CD4-positive, alpha-beta T cell (primary cell): ENCODE measurements at regions not wholly inside any gene's neighbourhood (a gene's known extent, or its start where the extent isn't known, plus 50 kb on each side); places are given as distances from the start of the nearest gene placed in this dataset.

Source experiments
- ATAC-seq: fragments of 200-7000 bp; cut with Tn5 transposase; one replicate; pipeline ENCODE4 v1.10.0; 2022; ENCODE audit warnings: mild to moderate bottlenecking; ENCODE audit not compliant: poor library complexity
- CTCF ChIA-PET: fragments of 350-600 bp; sonication (Branson Sonifier 250); formaldehyde crosslinking; loops from one replicate; lab custom pipeline; 2021; ENCODE audit warnings: antibody characterized with exemption, inconsistent platforms; lab: Charles Lee
- POLR2A ChIA-PET: fragments of 350-600 bp; sonication (Branson Sonifier 250); formaldehyde crosslinking; loops from one replicate; lab custom pipeline; 2021; ENCODE audit warnings: antibody characterized with exemption, inconsistent platforms; lab: Charles Lee
- DNase-seq, 14 experiments: peaks; one replicate each; pipeline ENCODE4 v3.0.0-alpha.2; 2013 to 2020; ENCODE audit warnings: mixed read lengths in 2 of 14
- H3K27ac ChIP-seq, 2 donors: one replicate each; pipeline versions ENCODE4 v1.5.1 to v1.7.0; 2013; ENCODE audit warnings: low read length in 2 of 2, low read depth in 1 of 2, mild to moderate bottlenecking in 1 of 2
- H3K27me3 ChIP-seq, 2 experiments: 1 replicate in 1 of 2; 2 replicates in 1 of 2; pipeline versions ENCODE4 v1.6.1 to v1.7.0; 2013; ENCODE audit warnings: low read length in 2 of 2, control low read depth in 1 of 2, mild to moderate bottlenecking in 1 of 2, moderate library complexity in 1 of 2; ENCODE audit not compliant: insufficient read depth in 2 of 2, control insufficient read depth in 1 of 2
- H3K36me3 ChIP-seq: one replicate; pipeline ENCODE4 v1.6.1; 2013; ENCODE audit warnings: low read length, control low read depth; ENCODE audit not compliant: insufficient read depth
- H3K4me1 ChIP-seq: one replicate; pipeline ENCODE4 v1.6.1; 2013; ENCODE audit warnings: low read length, control low read depth; ENCODE audit not compliant: insufficient read depth
- H3K4me3 ChIP-seq: one replicate; pipeline ENCODE4 v1.5.1; 2013; ENCODE audit warnings: mild to moderate bottlenecking, low read length, moderate library complexity
- H3K9me3 ChIP-seq, 2 experiments: 1 replicate in 1 of 2; 2 replicates in 1 of 2; pipeline versions ENCODE4 v1.6.1 to v1.7.0; 2013; ENCODE audit warnings: low read length in 2 of 2, mild to moderate bottlenecking in 2 of 2, control low read depth in 1 of 2, moderate library complexity in 1 of 2; ENCODE audit not compliant: control insufficient read depth in 1 of 2, insufficient read depth in 1 of 2
- H3K27ac Mint-ChIP-seq: one replicate; pipeline ENCODE4 v1.8.0; 2020; ENCODE audit warnings: mixed read lengths
- H3K27me3 Mint-ChIP-seq: one replicate; pipeline ENCODE4 v1.8.0; 2021; ENCODE audit warnings: mixed read lengths
- H3K36me3 Mint-ChIP-seq: one replicate; pipeline ENCODE4 v1.8.0; 2021; ENCODE audit warnings: low read depth, mixed read lengths
- H3K4me1 Mint-ChIP-seq: one replicate; pipeline ENCODE4 v1.8.0; 2021; ENCODE audit warnings: low read depth, mixed read lengths
- H3K4me3 Mint-ChIP-seq: one replicate; pipeline ENCODE4 v1.8.0; 2020; ENCODE audit warnings: mild to moderate bottlenecking, mixed read lengths
- H3K9me3 Mint-ChIP-seq: one replicate; pipeline ENCODE4 v1.8.0; 2020; ENCODE audit warnings: mixed read lengths
- intact Hi-C, 2 experiments: fragments of 100-400 bp; cut with DNase I in 1 of 2; cut with micrococcal nuclease in 1 of 2; formaldehyde crosslinking; loops; one replicate each; pipeline versions ENCODE4 v1.15.1 to v1.9.0; 2023 to 2025; cut with DNase I, micrococcal nuclease
- TF ChIP-seq, protein P1 (sequence below): fragments of 200-600 bp; IDR thresholded peaks from one replicate; pipeline ENCODE4 v1.8.0; 2022; ENCODE audit warnings: antibody characterized with exemption, mild to moderate bottlenecking

DNA sequence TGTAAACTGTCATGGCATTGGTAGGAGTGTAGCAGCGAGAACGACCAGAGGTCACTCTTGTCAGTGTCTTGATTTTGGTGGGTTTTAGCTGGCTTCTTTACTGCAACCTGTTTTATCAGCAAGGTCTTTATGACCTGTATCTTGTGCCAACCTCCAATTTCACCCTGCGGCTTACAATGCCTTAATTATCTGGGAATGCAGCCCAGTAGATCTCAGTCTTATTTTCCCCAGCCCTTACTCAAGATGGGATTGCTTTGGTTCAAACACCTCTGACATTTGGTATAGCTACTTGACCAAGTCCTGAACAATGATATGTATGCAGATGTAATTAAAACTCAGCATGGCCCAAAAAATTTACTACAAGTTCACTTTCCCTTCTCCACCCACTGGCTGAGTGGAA is 388.4 kb downstream of the RSL24D1 start:
- no peaks in the 10 kb centered on the region for H3K9me3 ChIP-seq
- CTCF ChIA-PET, result no interaction called here
- no peak for ATAC-seq
- peaks cover 2% of the 10 kb centered on the region for H3K9me3 Mint-ChIP-seq
- no peak overlapping the region for H3K27ac Mint-ChIP-seq
- H3K36me3 ChIP-seq, result no peaks in the 10 kb centered on the region
- H3K4me3 ChIP-seq, result no peak overlapping the region
- no peak for DNase-seq
- H3K27ac ChIP-seq, result no peak overlapping the region
- intact Hi-C loops, result no loop called here
- TF ChIP-seq, protein P1, sequence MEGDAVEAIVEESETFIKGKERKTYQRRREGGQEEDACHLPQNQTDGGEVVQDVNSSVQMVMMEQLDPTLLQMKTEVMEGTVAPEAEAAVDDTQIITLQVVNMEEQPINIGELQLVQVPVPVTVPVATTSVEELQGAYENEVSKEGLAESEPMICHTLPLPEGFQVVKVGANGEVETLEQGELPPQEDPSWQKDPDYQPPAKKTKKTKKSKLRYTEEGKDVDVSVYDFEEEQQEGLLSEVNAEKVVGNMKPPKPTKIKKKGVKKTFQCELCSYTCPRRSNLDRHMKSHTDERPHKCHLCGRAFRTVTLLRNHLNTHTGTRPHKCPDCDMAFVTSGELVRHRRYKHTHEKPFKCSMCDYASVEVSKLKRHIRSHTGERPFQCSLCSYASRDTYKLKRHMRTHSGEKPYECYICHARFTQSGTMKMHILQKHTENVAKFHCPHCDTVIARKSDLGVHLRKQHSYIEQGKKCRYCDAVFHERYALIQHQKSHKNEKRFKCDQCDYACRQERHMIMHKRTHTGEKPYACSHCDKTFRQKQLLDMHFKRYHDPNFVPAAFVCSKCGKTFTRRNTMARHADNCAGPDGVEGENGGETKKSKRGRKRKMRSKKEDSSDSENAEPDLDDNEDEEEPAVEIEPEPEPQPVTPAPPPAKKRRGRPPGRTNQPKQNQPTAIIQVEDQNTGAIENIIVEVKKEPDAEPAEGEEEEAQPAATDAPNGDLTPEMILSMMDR, result no peak
- no peaks in the 10 kb centered on the region for H3K27me3 Mint-ChIP-seq
- no peak overlapping the region for H3K4me3 Mint-ChIP-seq
- POLR2A ChIA-PET, result no interaction called here
- no peaks in the 10 kb centered on the region for H3K27me3 ChIP-seq
- H3K36me3 Mint-ChIP-seq, result no peaks in the 10 kb centered on the region
- H3K4me1 Mint-ChIP-seq, result no peaks in the 10 kb centered on the region
- H3K4me1 ChIP-seq, result no peaks in the 10 kb centered on the region

DNA sequence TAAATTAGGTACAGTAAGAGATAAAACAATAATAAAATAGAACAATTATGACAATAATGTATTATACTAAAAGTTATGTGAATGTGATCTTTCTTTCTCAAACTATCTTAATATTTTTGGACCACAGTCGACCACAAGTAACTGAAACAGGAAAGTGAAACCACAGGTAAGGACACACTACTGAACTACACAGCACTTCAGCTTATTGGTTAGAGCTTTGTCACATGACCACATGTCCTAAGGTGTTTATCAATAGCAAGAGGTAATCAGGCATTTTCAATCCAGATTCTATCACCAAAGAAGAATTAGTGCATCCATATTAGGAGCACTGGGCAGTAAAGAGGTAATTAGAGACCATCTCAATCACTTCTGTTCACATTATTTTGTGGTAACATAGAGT is 392.8 kb downstream of the RSL24D1 start:
- no peaks in the 10 kb centered on the region for H3K9me3 ChIP-seq
- DNase-seq, result no peak
- ATAC-seq, result no peak
- Mint-ChIP-seq H3K4me3 (no peak overlapping the region), H3K9me3 (no peaks in the 10 kb centered on the region), H3K27me3 (no peaks in the 10 kb centered on the region), H3K36me3 (no peaks in the 10 kb centered on the region), H3K4me1 (no peaks in the 10 kb centered on the region), H3K27ac (no peak overlapping the region)
- no peak overlapping the region for H3K4me3 ChIP-seq
- H3K36me3 ChIP-seq, result no peaks in the 10 kb centered on the region
- TF ChIP-seq, protein P1, result no peak
- H3K4me1 ChIP-seq, result no peaks in the 10 kb centered on the region
- intact Hi-C loops, result no loop called here
- POLR2A ChIA-PET, result no interaction called here
- H3K27ac ChIP-seq, result no peak overlapping the region
- CTCF ChIA-PET, result no interaction called here
- H3K27me3 ChIP-seq, result no peaks in the 10 kb centered on the region

DNA sequence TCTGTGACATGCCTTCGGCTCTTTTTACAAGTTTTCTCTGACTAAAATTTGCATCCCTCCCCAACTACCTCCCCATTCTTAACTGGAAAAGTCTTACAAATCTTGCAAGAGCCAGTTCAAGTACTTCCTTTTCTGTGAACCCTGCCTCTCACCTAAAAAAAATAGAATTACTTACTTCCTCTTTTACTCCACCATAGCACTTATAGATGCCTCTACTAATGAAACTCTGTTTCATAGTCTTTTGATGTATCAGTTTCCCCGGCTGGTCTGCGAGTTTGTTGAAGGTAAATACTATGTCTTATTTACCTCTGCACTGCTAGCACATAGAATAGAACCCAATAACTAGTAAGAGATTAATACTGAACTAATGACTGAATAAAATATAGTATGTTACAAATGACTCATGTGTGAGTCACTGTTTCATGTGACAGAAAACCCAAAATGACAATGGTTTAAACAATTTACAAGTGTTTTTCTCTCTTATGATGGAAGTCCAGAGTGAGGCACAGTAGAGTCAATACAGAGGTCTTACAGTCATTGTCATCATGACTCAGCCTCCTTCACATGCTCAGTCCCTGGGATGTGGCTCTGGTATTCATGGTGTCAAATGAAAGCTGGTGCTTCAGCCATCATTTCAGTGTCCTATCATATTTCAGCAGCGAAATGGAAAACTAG is 393.5 kb downstream of the RSL24D1 start:
- Histone ChIP-seq H3K27ac (no peak overlapping the region), H3K4me3 (no peak overlapping the region), H3K27me3 (no peaks in the 10 kb centered on the region), H3K36me3 (no peaks in the 10 kb centered on the region), H3K4me1 (no peaks in the 10 kb centered on the region), H3K9me3 (no peaks in the 10 kb centered on the region)
- no peaks in the 10 kb centered on the region for H3K27me3 Mint-ChIP-seq
- no peaks in the 10 kb centered on the region for H3K9me3 Mint-ChIP-seq
- POLR2A ChIA-PET, result no interaction called here
- H3K36me3 Mint-ChIP-seq, result no peaks in the 10 kb centered on the region
- CTCF ChIA-PET, result no interaction called here
- no peaks in the 10 kb centered on the region for H3K4me1 Mint-ChIP-seq
- DNase-seq, result peak in 3 of 14 experiments; percentile 7 to 54 (median 46)
- no peak for ATAC-seq
- H3K4me3 Mint-ChIP-seq, result no peak overlapping the region
- intact Hi-C loops, result no loop called here
- no peak overlapping the region for H3K27ac Mint-ChIP-seq
- TF ChIP-seq, protein P1, result no peak
